HUES6 (cell line): ENCODE measurements at regions not wholly inside any gene's neighbourhood (a gene's known extent, or its start where the extent isn't known, plus 50 kb on each side); places are given as distances from the start of the nearest gene placed in this dataset.
"Not testable (repeated sequence)": the region's sequence is repeated elsewhere in the genome, so short reads cannot be mapped to it uniquely, and the experiment has no call there.

ENCODE experiments used
- H3K27ac ChIP-seq: 2 replicates; pipeline ENCODE4 v1.7.0; 2013; ENCODE audit warnings: low read depth, mild to moderate bottlenecking, low read length, inconsistent platforms
- H3K27me3 ChIP-seq: 2 replicates; pipeline ENCODE4 v1.6.1; 2013; ENCODE audit warnings: low read length; ENCODE audit not compliant: control insufficient read depth, insufficient read depth
- H3K36me3 ChIP-seq: 2 replicates; pipeline ENCODE4 v1.6.1; 2013; ENCODE audit warnings: low read length; ENCODE audit not compliant: control insufficient read depth, insufficient read depth
- H3K4me1 ChIP-seq: 2 replicates; pipeline ENCODE4 v1.6.1; 2013; ENCODE audit warnings: low read length; ENCODE audit not compliant: control insufficient read depth, insufficient read depth
- H3K4me3 ChIP-seq: 2 replicates; pipeline ENCODE4 v1.5.1; 2013; ENCODE audit warnings: low read depth, low read length
- H3K9ac ChIP-seq: one replicate; pipeline ENCODE4 v1.6.1; 2013; ENCODE audit warnings: mild to moderate bottlenecking, low read length
- H3K9me3 ChIP-seq: 2 replicates; pipeline ENCODE4 v1.6.1; 2013; ENCODE audit warnings: low read depth, low read length; ENCODE audit not compliant: control insufficient read depth, insufficient read depth

DNA sequence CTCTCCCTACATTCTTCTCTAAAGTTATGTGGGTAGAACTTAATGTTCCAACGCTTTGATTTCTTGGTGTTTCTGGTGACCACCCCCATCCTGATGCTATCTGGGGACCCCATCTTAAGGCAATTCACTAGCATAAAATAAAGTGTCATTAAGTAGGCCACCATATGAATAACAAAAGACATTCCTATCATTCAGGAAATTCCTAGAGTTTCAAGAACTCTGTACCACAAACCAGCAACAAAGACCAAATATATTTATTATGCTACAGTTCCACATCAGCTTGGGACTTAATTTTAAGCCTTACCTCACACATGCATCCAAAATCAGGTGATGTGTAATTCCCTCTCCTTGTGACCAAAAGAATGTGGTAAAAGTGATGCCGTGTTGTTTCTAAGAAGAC, 254.6 kb upstream of the LRRC4C start:
- H3K27ac ChIP-seq, result peak overlapping the region; percentile 5
- H3K4me1 ChIP-seq, result peaks cover 22% of the 10 kb centered on the region
- no peak overlapping the region for H3K4me3 ChIP-seq
- H3K27me3 ChIP-seq, result no peaks in the 10 kb centered on the region
- H3K9ac ChIP-seq, result no peak overlapping the region
- no peaks in the 10 kb centered on the region for H3K36me3 ChIP-seq
- H3K9me3 ChIP-seq, result no peaks in the 10 kb centered on the region

DNA sequence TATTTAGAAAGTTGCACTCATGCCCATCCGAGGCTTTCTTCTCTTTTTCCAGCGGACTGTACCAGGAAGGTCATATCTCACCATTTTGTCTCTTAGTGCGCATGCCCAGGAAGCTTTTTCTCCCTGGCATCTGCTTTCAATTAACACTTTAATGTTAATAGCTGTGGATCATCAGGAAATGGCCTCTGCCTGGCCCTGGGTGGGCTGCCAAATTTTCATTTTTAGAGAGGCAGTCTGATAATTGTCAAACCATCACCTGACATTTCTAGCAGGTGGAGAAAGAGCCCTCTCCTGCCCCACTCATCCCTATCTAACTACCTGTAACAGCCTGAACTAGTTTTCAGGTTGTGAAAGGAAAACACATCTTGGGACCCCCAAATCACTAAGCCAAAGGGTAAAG, 257.4 kb upstream of the LRRC4C start:
- Histone ChIP-seq H3K36me3 (no peaks in the 10 kb centered on the region), H3K4me3 (no peak overlapping the region), H3K4me1 (peaks cover 22% of the 10 kb centered on the region), H3K9ac (no peak overlapping the region), H3K27me3 (no peaks in the 10 kb centered on the region), H3K27ac (no peak overlapping the region), H3K9me3 (no peaks in the 10 kb centered on the region)

DNA sequence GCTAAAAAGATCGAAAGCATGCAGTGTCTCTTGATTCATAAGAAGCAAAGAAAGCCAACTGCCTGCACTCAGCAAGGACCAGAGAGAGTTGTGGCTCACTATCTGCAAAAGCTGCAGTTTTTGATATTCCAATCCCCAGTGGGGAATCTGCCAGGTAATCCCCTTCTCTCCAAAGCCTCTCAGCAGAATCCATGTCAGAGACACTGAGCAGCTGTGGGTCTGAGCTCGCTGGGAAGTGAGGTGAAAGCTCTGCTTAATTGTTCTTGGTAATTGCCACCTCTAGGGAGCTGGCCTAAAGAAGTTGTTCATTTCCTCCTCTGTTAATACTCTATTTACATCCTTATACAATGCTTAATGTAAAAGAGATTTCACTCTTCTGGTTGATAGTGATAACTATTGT, 261.3 kb upstream of the LRRC4C start:
- no peak overlapping the region for H3K4me3 ChIP-seq
- peaks cover 8% of the 10 kb centered on the region; the same call in 1 of the 2 replicates for H3K4me1 ChIP-seq
- no peaks in the 10 kb centered on the region for H3K27me3 ChIP-seq
- H3K9ac ChIP-seq, result no peak overlapping the region
- H3K27ac ChIP-seq, result no peak overlapping the region
- H3K36me3 ChIP-seq, result no peaks in the 10 kb centered on the region
- H3K9me3 ChIP-seq, result no peaks in the 10 kb centered on the region

DNA sequence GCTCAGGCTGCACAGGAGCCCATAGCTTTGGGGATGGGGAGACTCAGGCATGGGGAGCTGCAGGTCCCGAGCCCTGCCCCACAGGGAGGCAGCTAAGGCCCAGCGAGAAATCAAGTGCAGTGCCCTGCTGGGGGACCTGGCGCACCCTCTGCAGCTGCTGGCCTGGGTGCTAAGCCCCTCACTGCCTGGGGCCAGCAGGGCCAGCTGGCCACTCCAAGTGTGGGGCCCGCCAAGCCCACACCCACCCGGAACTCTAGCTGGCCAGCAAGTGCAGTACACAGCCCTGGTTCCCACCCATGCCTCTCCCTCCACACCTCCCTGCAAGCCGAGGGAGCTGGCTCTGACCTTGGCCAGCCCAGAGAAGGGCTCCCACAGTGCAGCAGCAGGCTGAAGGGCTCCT, 268.7 kb upstream of the LRRC4C start:
- not testable (repeated sequence) for H3K4me3 ChIP-seq, H3K4me1 ChIP-seq, H3K9ac ChIP-seq, H3K27me3 ChIP-seq, H3K36me3 ChIP-seq, H3K27ac ChIP-seq
- peaks cover 17% of the 10 kb centered on the region; the same call in 1 of the 2 replicates for H3K9me3 ChIP-seq

DNA sequence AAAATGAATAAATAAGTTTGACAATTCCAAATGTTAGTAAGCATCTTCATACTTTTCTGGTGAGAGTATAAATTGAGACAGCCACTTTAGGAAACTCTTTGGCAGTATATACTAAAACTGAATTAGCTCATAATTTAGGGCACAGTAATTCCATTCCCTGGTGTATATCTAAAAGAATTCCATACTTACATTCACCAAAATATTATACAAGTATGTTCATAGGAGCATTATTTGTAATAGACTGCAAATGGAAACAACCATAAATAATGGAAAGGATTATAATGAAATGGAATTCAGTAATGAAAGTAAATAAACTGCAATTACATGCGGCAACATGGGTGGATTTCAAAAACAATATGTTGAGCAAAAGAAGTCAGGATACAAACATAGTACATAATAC, 315.8 kb upstream of the LRRC4C start:
- Histone ChIP-seq H3K27ac (no peak overlapping the region), H3K4me1 (no peaks in the 10 kb centered on the region), H3K36me3 (no peaks in the 10 kb centered on the region), H3K27me3 (no peaks in the 10 kb centered on the region), H3K9me3 (peaks cover 26% of the 10 kb centered on the region), H3K4me3 (no peak overlapping the region), H3K9ac (no peak overlapping the region)

DNA sequence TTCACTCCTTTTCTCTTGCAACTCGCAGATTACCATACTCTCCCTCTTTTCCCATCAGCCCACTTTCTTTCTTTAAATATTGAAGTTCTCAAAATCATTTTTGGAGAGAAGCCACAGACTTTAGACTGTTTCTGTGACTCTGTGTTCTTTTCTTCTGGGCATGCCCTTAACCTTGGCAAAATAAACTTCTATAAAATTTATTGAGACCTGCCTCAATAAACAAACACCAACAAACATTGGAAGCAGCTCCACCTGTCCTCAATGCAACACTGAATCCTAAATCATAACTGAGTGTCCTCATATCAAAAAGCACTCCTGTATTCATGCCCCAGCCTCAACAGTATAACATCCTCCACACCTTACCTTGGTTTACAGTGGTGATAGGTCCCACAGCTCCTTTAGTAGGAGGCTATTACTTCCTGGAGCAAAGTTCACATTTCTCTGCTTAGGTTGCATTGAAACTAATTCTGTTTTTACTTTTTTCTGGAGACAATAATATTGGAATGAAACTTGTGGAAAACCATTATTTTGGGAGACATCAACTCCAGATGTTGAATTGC, 320.0 kb upstream of the LRRC4C start:
- Histone ChIP-seq H3K36me3 (no peaks in the 10 kb centered on the region), H3K27ac (no peak overlapping the region), H3K4me1 (no peaks in the 10 kb centered on the region), H3K27me3 (no peaks in the 10 kb centered on the region), H3K4me3 (no peak overlapping the region), H3K9ac (no peak overlapping the region), H3K9me3 (peaks cover 6% of the 10 kb centered on the region)

DNA sequence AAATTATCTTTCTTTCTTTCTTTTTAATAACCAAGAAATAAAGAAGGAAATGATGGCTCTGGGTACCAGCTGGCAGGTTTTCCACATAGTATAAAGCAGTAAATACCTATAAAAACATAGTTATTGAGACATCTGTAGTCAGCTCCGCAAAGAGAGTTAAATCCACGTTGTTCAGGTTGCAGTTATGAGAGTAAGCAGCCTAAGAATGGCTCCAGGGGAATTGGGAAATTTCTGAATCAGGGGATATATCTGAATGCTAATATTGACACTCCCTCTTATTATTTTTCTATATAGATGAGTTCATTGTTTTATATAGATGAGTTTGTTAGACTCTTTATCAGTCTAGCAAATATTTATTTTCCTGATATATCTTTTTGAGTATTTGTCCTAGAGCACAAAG, 322.0 kb upstream of the LRRC4C start:
- H3K4me1 ChIP-seq, result no peaks in the 10 kb centered on the region
- H3K9me3 ChIP-seq, result no peaks in the 10 kb centered on the region
- no peaks in the 10 kb centered on the region for H3K27me3 ChIP-seq
- H3K36me3 ChIP-seq, result no peaks in the 10 kb centered on the region
- H3K4me3 ChIP-seq, result no peak overlapping the region
- H3K27ac ChIP-seq, result no peak overlapping the region
- H3K9ac ChIP-seq, result no peak overlapping the region

DNA sequence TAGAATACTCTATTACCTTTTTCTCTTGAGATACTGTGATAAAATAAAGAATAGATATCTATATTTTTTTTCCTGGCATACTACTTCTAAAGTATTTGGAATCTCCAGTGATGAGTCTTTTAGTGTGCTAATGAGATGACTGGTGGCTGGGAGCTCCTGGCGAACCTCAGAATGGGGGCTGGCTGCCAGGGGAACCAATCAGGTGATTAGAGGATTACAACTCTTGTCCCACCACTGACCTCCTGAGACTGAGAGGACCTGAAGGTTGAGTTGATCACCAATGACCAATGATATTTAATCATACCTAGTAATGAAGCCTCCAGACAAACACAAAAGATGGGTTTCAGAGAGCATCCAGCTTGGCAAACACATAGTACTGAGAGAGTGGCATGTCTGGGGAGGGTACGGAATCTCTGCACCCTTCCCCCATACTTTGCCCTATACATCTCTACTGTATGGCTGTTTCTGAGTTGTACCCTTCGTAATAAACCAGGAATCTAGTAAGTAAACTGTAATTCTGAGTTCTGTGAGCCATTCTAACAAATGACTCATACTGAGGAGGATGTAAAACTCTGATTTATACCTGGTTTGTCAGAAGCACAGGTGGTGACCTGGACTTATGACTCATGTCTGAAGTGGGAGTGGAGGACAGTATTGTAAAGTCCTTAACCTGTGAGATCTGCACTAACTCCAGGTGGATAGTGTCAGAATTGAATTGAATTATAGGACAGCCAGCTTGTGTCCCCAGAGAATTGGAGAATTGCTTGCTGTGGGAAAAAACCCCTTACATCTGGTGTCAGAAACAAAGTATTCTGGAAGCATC, 325.3 kb upstream of the LRRC4C start:
- Histone ChIP-seq H3K4me3 (no peak overlapping the region), H3K27me3 (no peaks in the 10 kb centered on the region), H3K36me3 (no peaks in the 10 kb centered on the region), H3K9me3 (no peaks in the 10 kb centered on the region; the same call in 1 of the 2 replicates), H3K4me1 (no peaks in the 10 kb centered on the region), H3K27ac (no peak overlapping the region), H3K9ac (no peak overlapping the region)

DNA sequence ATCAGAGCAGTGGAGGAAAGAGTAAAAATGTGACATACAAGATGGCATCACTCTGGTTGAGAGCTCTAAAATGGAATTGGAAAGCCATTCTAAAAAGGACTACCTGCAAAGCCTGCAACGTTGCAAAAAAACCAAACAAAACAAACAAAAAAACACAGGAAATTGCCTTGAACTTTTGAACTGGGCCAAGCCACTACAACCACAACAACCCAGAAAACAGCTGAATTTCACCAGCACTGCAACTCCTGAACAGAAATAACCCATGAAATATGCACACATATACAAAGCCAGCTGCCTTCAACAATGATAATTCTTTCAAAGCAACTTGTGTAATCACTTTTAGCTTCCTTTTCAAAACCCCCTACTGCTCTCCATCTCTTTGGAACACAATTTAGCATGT, 326.6 kb upstream of the LRRC4C start:
- H3K4me1 ChIP-seq, result no peaks in the 10 kb centered on the region
- no peaks in the 10 kb centered on the region for H3K27me3 ChIP-seq
- H3K27ac ChIP-seq, result no peak overlapping the region
- no peak overlapping the region for H3K9ac ChIP-seq
- no peaks in the 10 kb centered on the region for H3K36me3 ChIP-seq
- no peak overlapping the region for H3K4me3 ChIP-seq
- peaks cover 5% of the 10 kb centered on the region; the same call in 1 of the 2 replicates for H3K9me3 ChIP-seq

DNA sequence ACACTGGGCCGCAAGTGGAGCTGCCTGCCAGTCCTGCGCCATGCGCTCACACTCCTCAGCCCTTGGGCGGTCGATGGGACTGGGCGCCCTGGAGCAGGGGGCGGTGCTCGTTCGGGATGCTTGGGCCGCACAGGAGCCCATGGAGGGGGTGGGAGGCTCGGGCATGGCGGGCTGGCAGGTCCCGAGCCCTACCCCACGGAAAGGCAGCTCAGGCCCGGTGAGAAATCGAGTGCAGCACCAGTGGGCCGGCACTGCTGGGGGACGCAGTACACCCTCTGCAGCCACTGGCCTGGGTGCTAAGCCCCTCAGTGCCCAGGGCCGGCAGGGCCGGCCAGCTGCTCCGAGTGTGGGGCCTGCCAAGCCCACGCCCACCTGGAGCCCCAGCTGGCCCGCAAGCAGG, 328.7 kb upstream of the LRRC4C start:
- Histone ChIP-seq H3K4me1 (no peaks in the 10 kb centered on the region), H3K27ac (no peak overlapping the region), H3K9me3 (peaks cover 5% of the 10 kb centered on the region; the same call in 1 of the 2 replicates), H3K4me3 (no peak overlapping the region), H3K36me3 (no peaks in the 10 kb centered on the region), H3K9ac (no peak overlapping the region), H3K27me3 (no peaks in the 10 kb centered on the region)

DNA sequence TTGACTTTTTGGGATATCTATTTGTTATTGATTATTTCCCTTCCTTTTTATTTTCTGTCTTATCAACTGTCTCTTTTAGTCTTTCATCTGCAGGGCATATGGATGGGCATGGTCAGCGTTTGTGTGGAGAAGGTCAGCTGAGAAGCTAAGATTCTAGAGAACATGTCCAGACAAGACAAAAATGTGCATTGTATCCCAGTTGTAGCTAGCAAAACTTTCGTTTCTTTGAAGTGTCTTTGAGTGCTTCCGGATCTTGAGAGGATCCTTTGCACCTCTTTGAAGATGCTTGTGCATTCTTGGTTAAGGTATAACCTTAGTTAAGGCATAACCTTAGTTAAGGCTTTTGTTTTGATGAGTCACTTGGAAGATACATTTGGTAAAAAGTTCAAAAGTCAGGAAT, 329.9 kb upstream of the LRRC4C start:
- no peak overlapping the region for H3K9ac ChIP-seq

More for the DNA sequence above, 329.9 kb upstream of the LRRC4C start:
- Histone ChIP-seq H3K4me1 (no peaks in the 10 kb centered on the region), H3K27me3 (no peaks in the 10 kb centered on the region), H3K36me3 (no peaks in the 10 kb centered on the region), H3K27ac (no peak overlapping the region), H3K4me3 (no peak overlapping the region), H3K9me3 (peaks cover 5% of the 10 kb centered on the region; the same call in 1 of the 2 replicates)
